Ovary (tissue), 7 donors: ENCODE measurements at regions not wholly inside any gene's neighbourhood (a gene's known extent, or its start where the extent isn't known, plus 50 kb on each side); places are given as distances from the start of the nearest gene placed in this dataset.

Experiments
- DNase-seq, 5 donors: peaks; one replicate each; pipeline ENCODE4 v3.0.0-alpha.2; 2019 to 2020
- H3K27ac ChIP-seq, 2 donors: fragments of 200-600 bp; one replicate each; pipeline versions ENCODE4 v1.5.1 to v1.8.0; 2019 to 2022
- H3K27me3 ChIP-seq: fragments of 200-600 bp; one replicate; pipeline ENCODE4 v1.8.0; 2022
- H3K36me3 ChIP-seq: fragments of 200-600 bp; sonication (generic); one replicate; pipeline ENCODE4 v1.5.1; 2019
- H3K4me1 ChIP-seq: one replicate; pipeline ENCODE4 v1.8.1; 2013; ENCODE audit warnings: mild to moderate bottlenecking, moderate library complexity; ENCODE audit not compliant: insufficient read depth
- H3K4me3 ChIP-seq: fragments of 200-600 bp; sonication (generic); one replicate; pipeline ENCODE4 v1.5.1; 2017
- H3K9me3 ChIP-seq, 2 donors: fragments of 200-600 bp in 1 of 2; sonication (generic) in 1 of 2; one replicate each; pipeline versions ENCODE4 v1.5.1 to v1.8.1; 2013 to 2019; ENCODE audit warnings: mild to moderate bottlenecking in 1 of 2, moderate library complexity in 1 of 2
- EP300 ChIP-seq: sonication (generic); formaldehyde crosslinking; IDR thresholded peaks from one replicate; pipeline ENCODE4 v1.6.1; 2017; ENCODE audit warnings: antibody characterized with exemption
- POLR2A ChIP-seq: fragments of 450-650 bp; IDR thresholded peaks from one replicate; pipeline ENCODE4 v1.6.1; 2017; ENCODE audit warnings: antibody characterized with exemption, mild to moderate bottlenecking, moderate library complexity
- WGBS, 3 donors: extraction: QIAGEN DNeasy Blood & Tissue Kit in 1 of 3; methylation state at CpG; one replicate each; pipeline versions ENCODE4 v1.1.5 to v1.1.7; 2013 to 2017; 5-methylcytosine and 5-hydroxymethylcytosine counted together
- intact Hi-C, 4 donors: fragments of 100-400 bp; cut with DNase I; formaldehyde crosslinking; loops; one replicate each; pipeline versions ENCODE4 v1.11.0 to v1.15.1; 2022 to 2023
- TF ChIP-seq, protein P1 (sequence below), 3 donors: fragments of 450-650 bp in 2 of 3; fragments of 200-600 bp in 1 of 3; IDR thresholded peaks; one replicate each; pipeline versions ENCODE4 v1.5.1 to v1.8.0; 2016 to 2022; ENCODE audit warnings: antibody characterized with exemption in 3 of 3, mild to moderate bottlenecking in 1 of 3
- donor health status: DM: no; HTN: no; CAD: no; lungs with moderate emphysema.
- donor health status: DM: no; HTN: no; CAD: no.
- donor health status: Bipolar disorder and iron deficiency.
- donor health status: DM: no; HTN: no; CAD: no.
- donor health status: DM: yes; HTN: yes; CAD: no.

DNA sequence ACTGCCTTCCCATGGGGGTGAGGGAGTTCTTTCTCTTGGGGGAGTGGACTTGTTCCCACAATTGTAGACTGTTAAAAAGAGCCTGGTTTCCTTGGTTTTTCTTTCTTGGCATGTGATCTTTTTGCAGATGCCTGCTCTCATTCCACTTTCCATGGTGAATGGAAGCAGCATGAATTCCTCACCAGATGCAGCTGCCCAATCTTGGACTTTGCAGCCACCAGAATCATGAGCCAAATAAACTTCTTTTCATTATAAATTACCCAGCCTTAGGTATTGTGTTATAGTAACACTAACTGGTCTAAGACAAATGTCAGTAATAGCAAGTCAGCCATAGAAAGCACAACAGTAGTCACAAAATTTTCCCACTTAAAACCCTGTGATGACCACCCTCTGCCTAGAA, 260.5 kb upstream of the THBS1 start:
- Histone ChIP-seq H3K4me1 (no peaks in the 10 kb centered on the region), H3K9me3 (no peaks in the 10 kb centered on the region), H3K27ac (no peak overlapping the region), H3K4me3 (no peak overlapping the region), H3K27me3 (no peaks in the 10 kb centered on the region), H3K36me3 (no peaks in the 10 kb centered on the region)
- intact Hi-C loops: no loop called here
- no peak for DNase-seq
- no peak for TF ChIP-seq POLR2A
- TF ChIP-seq, protein P1, sequence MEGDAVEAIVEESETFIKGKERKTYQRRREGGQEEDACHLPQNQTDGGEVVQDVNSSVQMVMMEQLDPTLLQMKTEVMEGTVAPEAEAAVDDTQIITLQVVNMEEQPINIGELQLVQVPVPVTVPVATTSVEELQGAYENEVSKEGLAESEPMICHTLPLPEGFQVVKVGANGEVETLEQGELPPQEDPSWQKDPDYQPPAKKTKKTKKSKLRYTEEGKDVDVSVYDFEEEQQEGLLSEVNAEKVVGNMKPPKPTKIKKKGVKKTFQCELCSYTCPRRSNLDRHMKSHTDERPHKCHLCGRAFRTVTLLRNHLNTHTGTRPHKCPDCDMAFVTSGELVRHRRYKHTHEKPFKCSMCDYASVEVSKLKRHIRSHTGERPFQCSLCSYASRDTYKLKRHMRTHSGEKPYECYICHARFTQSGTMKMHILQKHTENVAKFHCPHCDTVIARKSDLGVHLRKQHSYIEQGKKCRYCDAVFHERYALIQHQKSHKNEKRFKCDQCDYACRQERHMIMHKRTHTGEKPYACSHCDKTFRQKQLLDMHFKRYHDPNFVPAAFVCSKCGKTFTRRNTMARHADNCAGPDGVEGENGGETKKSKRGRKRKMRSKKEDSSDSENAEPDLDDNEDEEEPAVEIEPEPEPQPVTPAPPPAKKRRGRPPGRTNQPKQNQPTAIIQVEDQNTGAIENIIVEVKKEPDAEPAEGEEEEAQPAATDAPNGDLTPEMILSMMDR (IDR thresholded peaks at IDR 0.05): no peak
- TF ChIP-seq EP300: no peak

DNA sequence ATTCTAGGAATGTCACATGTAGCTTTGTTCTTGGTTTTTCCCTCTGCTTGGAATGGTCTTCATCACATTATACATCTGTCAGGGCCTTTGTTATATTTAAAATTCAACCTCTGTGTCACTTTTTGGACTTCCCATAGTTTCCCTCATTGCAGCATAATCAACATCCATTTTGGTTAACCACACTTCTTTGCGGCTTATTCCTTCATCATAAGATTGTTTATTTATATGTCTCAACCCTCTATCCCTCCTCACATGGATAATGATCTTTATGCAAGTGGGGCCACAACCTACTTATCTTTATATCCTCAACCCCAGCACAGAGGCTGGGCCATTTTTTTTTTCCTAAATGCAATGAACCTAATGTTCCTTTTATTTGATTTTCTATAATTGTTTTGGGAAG, 260.0 kb upstream of the THBS1 start:
- H3K9me3 ChIP-seq: no peaks in the 10 kb centered on the region
- 94 to 97% (median 95%) methylated on average over 1 of the region's 1 CpG for WGBS, 3 donors
- TF ChIP-seq EP300: no peak
- TF ChIP-seq, protein P1 (IDR thresholded peaks at IDR 0.05): no peak
- TF ChIP-seq POLR2A: no peak
- no peak overlapping the region for H3K4me3 ChIP-seq
- no peaks in the 10 kb centered on the region for H3K27me3 ChIP-seq
- H3K4me1 ChIP-seq: no peaks in the 10 kb centered on the region
- intact Hi-C loops: no loop called here
- no peak for DNase-seq
- no peaks in the 10 kb centered on the region for H3K36me3 ChIP-seq
- no peak overlapping the region for H3K27ac ChIP-seq

DNA sequence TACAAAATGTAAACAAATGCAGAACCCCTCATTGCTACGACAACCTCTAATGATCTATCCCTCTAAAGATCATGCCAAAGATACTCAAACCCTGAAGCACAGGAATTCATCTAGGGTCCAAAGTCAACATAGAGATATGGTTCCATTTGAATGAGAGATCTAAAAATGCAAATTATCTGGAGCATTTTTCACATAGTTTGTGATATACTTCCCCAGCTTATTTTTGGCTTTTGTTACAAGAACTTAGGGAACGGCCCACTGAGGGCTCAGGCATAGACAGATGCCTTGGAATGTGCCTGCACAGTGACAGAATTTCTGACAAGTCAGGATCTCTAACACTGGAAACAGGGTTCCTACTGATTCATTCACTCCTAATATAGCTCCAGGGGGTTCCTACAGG, 258.9 kb upstream of the THBS1 start:
- Histone ChIP-seq H3K4me1 (no peaks in the 10 kb centered on the region), H3K27ac (no peak overlapping the region), H3K4me3 (no peak overlapping the region), H3K36me3 (no peaks in the 10 kb centered on the region), H3K27me3 (no peaks in the 10 kb centered on the region), H3K9me3 (no peaks in the 10 kb centered on the region)
- 55 to 67% (median 62%) methylated on average over 2 of the region's 2 CpGs for WGBS, 3 donors
- intact Hi-C loops: no loop called here
- TF ChIP-seq, protein P1 (IDR thresholded peaks at IDR 0.05): no peak
- TF ChIP-seq POLR2A: no peak
- no peak for TF ChIP-seq EP300
- no peak for DNase-seq

DNA sequence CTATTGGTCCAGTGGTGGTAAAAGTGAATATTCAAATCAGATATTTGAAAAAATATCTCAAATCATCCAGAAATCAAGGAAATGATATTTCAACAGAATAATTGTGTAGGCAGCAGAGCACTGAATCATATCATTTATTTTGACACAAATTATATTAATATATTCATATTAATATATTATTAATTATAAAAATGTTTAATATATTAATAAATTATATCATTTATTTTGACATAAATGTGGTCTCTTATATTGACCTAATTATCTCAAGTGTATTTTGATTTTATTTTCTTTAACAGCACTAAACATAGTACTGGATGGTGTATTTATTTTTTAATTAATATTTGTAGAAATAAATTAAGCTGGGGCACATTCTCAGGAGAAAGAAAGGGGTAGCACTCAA, 257.7 kb upstream of the THBS1 start:
- intact Hi-C loops: no loop called here
- DNase-seq: no peak
- Histone ChIP-seq H3K4me3 (no peak overlapping the region), H3K4me1 (no peaks in the 10 kb centered on the region), H3K36me3 (no peaks in the 10 kb centered on the region), H3K27me3 (no peaks in the 10 kb centered on the region), H3K9me3 (no peaks in the 10 kb centered on the region), H3K27ac (no peak overlapping the region)
- TF ChIP-seq POLR2A: no peak
- TF ChIP-seq EP300: no peak
- TF ChIP-seq, protein P1 (IDR thresholded peaks at IDR 0.05): no peak

DNA sequence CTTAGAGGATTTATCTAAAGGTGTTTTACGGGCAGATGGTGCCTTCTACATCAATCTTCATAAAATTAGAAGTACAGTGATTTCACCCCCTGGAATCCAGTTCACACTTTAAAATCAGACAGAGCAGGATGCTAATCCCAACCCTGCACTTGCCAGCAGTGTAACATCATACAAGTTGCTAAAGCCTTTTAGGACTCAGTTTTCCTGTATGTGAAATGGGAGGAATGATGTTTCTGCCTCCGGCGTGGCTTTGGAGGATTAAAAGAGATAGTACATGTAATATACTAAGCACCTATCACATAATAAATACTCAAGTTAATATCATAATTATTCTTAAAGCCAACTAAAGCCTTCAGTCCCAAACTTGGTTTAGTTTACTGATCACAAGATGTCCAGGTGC, 257.2 kb upstream of the THBS1 start:
- H3K4me1 ChIP-seq: no peaks in the 10 kb centered on the region
- no peaks in the 10 kb centered on the region for H3K9me3 ChIP-seq
- 94 to 97% (median 95%) methylated on average over 3 of the region's 3 CpGs for WGBS, 3 donors
- no peak overlapping the region for H3K27ac ChIP-seq
- H3K27me3 ChIP-seq: no peaks in the 10 kb centered on the region
- no peak overlapping the region for H3K4me3 ChIP-seq
- no peaks in the 10 kb centered on the region for H3K36me3 ChIP-seq
- no peak for DNase-seq
- TF ChIP-seq, protein P1 (IDR thresholded peaks at IDR 0.05): no peak
- TF ChIP-seq EP300 (no peak), POLR2A (no peak)
- intact Hi-C loops: no loop called here
